Astrocyte (in vitro differentiated cells and primary cell): ENCODE measurements at regions not wholly inside any gene's neighbourhood (a gene's known extent, or its start where the extent isn't known, plus 50 kb on each side); places are given as distances from the start of the nearest gene placed in this dataset.

Experiments
- EZH2 ChIP-seq: IDR thresholded peaks from 2 replicates; pipeline ENCODE4 v1.6.1; 2012; ENCODE audit warnings: mild to moderate bottlenecking, low read length, inconsistent platforms; ENCODE audit not compliant: insufficient read depth
- TF ChIP-seq, protein P1 (sequence below): IDR thresholded peaks from 2 replicates; pipeline ENCODE4 v1.5.1; 2011; ENCODE audit warnings: low read depth, mild to moderate bottlenecking, inconsistent platforms, low read length, moderate library complexity; ENCODE audit not compliant: insufficient read depth

DNA sequence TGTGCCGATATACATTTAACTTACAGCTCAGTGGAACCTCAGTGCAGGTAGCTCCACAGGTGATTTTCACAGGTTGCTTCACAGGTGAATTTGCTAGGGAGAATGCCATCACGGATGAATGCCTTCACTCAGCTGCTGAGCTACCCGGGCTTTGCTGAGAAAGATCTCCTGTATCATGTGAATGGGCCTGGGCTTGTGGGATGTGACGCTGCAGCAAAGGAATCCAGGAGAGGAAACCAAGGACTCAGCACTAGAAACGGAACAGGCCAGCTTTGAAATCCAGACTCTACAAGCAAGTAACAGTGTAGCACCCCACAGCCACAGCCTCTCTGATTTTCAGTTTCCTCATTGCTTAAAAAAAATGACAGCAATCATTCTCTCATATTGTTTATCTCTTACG lies 271.4 kb upstream of the MAF start:
- TF ChIP-seq, protein P1, sequence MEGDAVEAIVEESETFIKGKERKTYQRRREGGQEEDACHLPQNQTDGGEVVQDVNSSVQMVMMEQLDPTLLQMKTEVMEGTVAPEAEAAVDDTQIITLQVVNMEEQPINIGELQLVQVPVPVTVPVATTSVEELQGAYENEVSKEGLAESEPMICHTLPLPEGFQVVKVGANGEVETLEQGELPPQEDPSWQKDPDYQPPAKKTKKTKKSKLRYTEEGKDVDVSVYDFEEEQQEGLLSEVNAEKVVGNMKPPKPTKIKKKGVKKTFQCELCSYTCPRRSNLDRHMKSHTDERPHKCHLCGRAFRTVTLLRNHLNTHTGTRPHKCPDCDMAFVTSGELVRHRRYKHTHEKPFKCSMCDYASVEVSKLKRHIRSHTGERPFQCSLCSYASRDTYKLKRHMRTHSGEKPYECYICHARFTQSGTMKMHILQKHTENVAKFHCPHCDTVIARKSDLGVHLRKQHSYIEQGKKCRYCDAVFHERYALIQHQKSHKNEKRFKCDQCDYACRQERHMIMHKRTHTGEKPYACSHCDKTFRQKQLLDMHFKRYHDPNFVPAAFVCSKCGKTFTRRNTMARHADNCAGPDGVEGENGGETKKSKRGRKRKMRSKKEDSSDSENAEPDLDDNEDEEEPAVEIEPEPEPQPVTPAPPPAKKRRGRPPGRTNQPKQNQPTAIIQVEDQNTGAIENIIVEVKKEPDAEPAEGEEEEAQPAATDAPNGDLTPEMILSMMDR = no peak
- no peak for TF ChIP-seq EZH2
